Muscle of leg (tissue), 3 donors: ENCODE measurements at regions not wholly inside any gene's neighbourhood (a gene's known extent, or its start where the extent isn't known, plus 50 kb on each side); places are given as distances from the start of the nearest gene placed in this dataset.

ENCODE experiments used
- DNase-seq: peaks from one replicate; pipeline ENCODE4 v3.0.0; 2013
- H3K27ac ChIP-seq: one replicate; pipeline ENCODE4 v1.5.1; 2013; ENCODE audit warnings: mild to moderate bottlenecking, low read length, control low read depth
- H3K27me3 ChIP-seq: one replicate; pipeline ENCODE4 v1.6.1; 2013; ENCODE audit warnings: low read length; ENCODE audit not compliant: control insufficient read depth, insufficient read depth
- H3K36me3 ChIP-seq: one replicate; pipeline ENCODE4 v1.6.1; 2013; ENCODE audit warnings: low read length; ENCODE audit not compliant: control insufficient read depth, insufficient read depth
- H3K4me1 ChIP-seq: one replicate; pipeline ENCODE4 v1.6.1; 2013; ENCODE audit warnings: low read length; ENCODE audit not compliant: control insufficient read depth, insufficient read depth
- H3K4me3 ChIP-seq: one replicate; pipeline ENCODE4 v1.5.1; 2013; ENCODE audit warnings: low read length, control low read depth
- H3K9me3 ChIP-seq: replicated peaks from 2 replicates; pipeline ENCODE4 v1.6.1; 2013; ENCODE audit warnings: low read depth, low read length; ENCODE audit not compliant: control insufficient read depth
- WGBS: methylation state at CpG from one replicate; pipeline ENCODE4 v1.1.5; 2013; ENCODE audit warnings: missing lambda C conversion rate; ENCODE audit not compliant: insufficient coverage; 5-methylcytosine and 5-hydroxymethylcytosine counted together

DNA sequence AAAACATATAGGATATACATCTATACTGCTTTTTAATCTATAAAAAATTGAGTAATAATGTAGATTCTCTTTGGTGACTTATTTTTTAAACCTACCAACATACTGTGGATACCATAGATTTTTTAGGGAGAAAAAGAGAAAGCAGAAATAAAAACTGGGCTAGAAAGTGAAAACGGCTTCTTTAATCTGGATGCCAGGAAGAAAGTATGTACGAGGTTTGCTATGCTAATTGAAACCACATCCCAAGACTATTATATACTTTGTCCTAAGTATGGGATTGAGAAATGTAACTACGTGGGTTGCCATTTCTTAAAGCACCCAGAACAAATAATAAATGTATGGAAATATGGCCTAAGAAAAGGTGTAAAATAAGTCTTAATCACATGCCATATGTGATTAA is 129.0 kb upstream of the NFE2L3 start:
- no peaks in the 10 kb centered on the region for H3K4me1 ChIP-seq

DNA sequence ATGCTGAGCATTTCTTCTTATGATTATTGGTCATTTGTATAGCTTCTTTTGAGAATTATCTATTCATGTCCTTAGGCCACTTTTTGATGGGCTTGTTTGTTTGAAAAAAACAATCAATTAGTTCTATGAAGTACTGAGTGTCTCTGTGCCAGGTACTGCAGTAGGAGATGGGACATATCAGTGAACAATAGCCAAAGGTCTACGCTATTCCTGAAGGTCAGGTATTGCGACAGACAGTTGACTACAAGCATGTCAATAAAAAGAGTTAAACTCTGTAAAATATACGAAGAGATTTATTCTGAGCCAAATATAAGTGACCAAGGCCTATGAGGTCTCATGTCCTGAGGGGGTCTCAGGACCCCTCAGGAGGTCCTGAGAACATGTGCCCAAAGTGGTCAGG is 122.1 kb upstream of the NFE2L3 start:
- Histone ChIP-seq H3K27me3 (no peaks in the 10 kb centered on the region), H3K36me3 (no peaks in the 10 kb centered on the region), H3K9me3 (no peaks in the 10 kb centered on the region), H3K4me1 (no peaks in the 10 kb centered on the region), H3K27ac (no peak overlapping the region), H3K4me3 (no peak overlapping the region)
- DNase-seq: no peak
- WGBS: 100% methylated on average over 1 of the region's 3 CpGs

More for the DNA sequence above, 129.0 kb upstream of the NFE2L3 start:
- Histone ChIP-seq H3K27me3 (no peaks in the 10 kb centered on the region), H3K9me3 (no peaks in the 10 kb centered on the region), H3K4me3 (no peak overlapping the region), H3K36me3 (no peaks in the 10 kb centered on the region), H3K27ac (no peak overlapping the region)
- DNase-seq: peak; percentile 74
- WGBS: no CpG with 5 or more reads among the region's 3 CpGs

DNA sequence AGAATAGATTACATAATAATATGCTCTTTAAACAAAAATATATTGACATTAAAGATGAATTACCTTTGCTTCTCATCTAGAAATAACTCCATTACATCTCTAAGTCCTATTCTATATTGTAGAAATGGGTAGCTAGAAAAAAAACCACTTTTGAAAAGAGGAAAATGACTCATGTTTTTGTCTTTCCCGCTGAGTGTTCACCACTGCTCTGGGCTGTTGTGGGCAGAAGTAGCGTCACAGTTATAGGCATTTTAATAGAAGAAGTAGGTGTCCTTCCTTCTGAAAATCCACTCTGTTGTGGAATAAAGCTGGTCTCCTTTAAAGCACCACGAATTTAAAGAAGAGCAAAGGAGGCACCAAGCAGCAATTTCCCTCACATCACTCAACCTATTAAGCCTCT is 117.6 kb upstream of the NFE2L3 start:
- 70% methylated on average over 2 of the region's 3 CpGs for WGBS

DNA sequence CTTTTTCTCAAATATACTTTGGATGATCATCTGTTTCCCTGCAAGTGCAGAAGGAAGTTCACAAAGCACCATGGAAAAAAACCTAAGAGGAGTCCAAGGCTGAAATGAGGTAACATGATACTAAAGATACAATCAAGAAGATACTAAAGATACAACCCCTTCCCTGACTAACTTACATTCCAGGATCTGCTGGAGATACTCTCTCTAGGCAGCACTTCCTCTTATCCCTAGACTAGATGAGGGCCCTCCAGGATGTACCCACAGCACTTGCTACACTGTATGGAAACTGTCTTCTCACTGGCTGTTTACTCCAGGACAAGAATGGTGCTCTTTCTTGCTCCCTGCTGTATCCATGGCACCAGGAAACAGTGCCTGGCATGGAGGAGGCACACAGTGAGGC is 116.4 kb upstream of the NFE2L3 start:
- Histone ChIP-seq H3K27ac (no peak overlapping the region), H3K36me3 (no peaks in the 10 kb centered on the region), H3K9me3 (no peaks in the 10 kb centered on the region), H3K27me3 (peaks cover 4% of the 10 kb centered on the region), H3K4me3 (no peak overlapping the region), H3K4me1 (no peaks in the 10 kb centered on the region)
- DNase-seq: no peak

More for the DNA sequence above, 117.6 kb upstream of the NFE2L3 start:
- Histone ChIP-seq H3K36me3 (no peaks in the 10 kb centered on the region), H3K9me3 (no peaks in the 10 kb centered on the region), H3K4me3 (no peak overlapping the region), H3K4me1 (no peaks in the 10 kb centered on the region), H3K27me3 (no peaks in the 10 kb centered on the region), H3K27ac (no peak overlapping the region)
- DNase-seq: no peak

DNA sequence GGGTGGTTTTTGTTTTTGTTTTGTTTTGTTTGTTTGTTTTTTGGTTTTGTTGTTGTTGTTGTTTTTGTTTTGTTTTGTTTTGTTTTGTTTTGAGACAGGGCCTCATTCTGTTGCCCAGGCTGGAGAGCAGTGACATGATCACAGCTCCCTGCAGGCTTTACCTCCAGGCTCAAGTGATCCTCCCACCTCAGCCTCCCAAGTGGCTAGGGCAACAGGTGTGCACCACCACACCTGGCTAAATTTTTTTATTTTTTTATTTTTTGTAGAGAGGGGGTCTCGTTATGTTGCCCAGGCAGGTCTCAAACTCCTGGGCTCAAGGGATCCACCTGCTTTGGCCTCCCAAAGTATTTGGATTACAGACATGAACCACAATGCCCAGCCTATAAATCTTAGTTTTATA is 115.9 kb upstream of the NFE2L3 start:
- no peaks in the 10 kb centered on the region for H3K9me3 ChIP-seq
- no peaks in the 10 kb centered on the region for H3K4me1 ChIP-seq
- H3K36me3 ChIP-seq: no peaks in the 10 kb centered on the region
- H3K4me3 ChIP-seq: no peak overlapping the region
- DNase-seq: no peak
- no CpG with 5 or more reads among the region's 1 CpG for WGBS
- no peak overlapping the region for H3K27ac ChIP-seq
- peaks cover 4% of the 10 kb centered on the region for H3K27me3 ChIP-seq

DNA sequence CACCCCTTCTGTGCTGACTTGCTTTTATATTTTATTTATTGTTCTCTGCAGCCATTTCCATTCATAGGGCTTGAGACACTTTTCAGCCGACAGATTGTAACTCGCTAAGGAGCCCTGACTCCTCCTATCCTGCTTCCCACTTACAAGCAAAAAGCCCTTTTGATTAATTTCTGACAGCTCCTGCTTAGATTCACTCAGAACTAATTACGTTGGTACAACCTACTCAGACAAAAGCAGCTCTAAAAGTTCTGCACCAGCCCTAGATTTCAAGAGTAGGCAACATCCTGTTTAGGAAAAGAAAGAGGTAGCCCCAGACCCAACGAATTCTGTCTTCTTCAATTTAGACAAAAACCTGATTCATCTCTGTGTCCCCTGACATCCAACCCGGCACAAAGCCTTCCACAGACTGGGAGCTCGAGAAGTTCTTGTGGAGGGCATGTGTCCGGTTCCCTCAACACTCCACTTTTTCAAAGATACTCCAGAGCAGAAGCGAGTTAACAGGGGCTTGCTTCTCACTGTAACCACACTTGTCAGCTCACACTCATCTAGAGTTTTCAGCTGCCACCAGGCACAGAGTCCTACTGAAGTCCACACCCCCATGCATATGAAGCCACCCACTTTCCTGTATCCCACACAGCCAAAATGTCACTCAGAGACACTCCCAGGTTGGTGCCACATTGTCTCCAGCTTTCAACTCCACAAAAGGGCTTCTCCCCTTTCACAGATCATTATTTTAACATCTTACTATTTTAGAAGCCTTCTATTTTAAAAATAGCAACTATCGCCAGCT is 113.6 kb upstream of the NFE2L3 start:
- whole genome bisulfite sequencing: 54% methylated on average over 5 of the region's 9 CpGs
- Histone ChIP-seq H3K36me3 (no peaks in the 10 kb centered on the region), H3K9me3 (no peaks in the 10 kb centered on the region), H3K4me1 (no peaks in the 10 kb centered on the region), H3K4me3 (no peak overlapping the region), H3K27ac (no peak overlapping the region), H3K27me3 (peaks cover 4% of the 10 kb centered on the region)
- no peak for DNase-seq

DNA sequence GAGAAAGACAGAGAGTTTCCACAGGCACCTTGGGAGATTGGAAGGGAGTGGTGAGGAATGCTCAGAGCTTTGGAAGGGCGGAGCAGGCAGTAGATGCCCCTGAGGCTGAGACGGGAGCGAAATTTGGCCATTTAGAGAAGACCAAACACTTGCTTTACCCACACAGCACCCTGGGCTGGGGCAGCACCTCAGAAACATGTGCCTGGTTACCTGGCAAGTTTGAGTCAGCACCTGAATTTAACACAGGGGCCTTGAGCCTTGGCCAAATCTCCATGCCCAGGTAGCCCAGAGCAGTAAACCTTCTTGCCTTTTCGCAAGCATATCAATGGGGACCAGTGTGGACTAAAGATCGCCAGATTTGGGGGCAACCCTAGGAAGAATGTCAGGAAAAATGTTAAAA is 111.9 kb upstream of the NFE2L3 start:
- DNase-seq: no peak
- 87% methylated on average over 2 of the region's 5 CpGs for WGBS
- Histone ChIP-seq H3K9me3 (no peaks in the 10 kb centered on the region), H3K27ac (no peak overlapping the region), H3K4me1 (no peaks in the 10 kb centered on the region), H3K4me3 (no peak overlapping the region), H3K27me3 (peaks cover 4% of the 10 kb centered on the region), H3K36me3 (no peaks in the 10 kb centered on the region)

DNA sequence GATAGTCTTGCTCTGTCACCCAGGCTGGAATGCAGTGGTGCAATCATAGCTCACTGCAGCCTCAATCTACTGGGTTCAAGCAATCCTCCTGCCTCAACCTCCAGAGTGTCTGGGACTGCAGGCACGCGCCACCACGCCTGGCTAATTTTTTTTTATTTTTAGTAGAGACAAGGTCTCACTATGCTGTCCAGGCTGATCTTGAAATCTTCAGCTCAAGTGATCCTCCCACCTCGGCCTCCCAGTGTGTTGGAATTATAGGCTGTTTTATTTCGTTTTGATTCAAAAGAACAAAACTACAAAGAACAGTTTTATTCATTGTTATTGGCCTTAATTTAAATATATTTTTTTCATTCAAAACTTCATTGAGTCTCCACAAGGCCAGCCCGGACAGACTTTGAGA is 109.8 kb upstream of the NFE2L3 start:
- Histone ChIP-seq H3K36me3 (no peaks in the 10 kb centered on the region), H3K4me1 (no peaks in the 10 kb centered on the region), H3K27me3 (peaks cover 4% of the 10 kb centered on the region), H3K27ac (no peak overlapping the region), H3K4me3 (no peak overlapping the region), H3K9me3 (no peaks in the 10 kb centered on the region)
- no CpG with 5 or more reads among the region's 6 CpGs for WGBS
- DNase-seq: no peak

DNA sequence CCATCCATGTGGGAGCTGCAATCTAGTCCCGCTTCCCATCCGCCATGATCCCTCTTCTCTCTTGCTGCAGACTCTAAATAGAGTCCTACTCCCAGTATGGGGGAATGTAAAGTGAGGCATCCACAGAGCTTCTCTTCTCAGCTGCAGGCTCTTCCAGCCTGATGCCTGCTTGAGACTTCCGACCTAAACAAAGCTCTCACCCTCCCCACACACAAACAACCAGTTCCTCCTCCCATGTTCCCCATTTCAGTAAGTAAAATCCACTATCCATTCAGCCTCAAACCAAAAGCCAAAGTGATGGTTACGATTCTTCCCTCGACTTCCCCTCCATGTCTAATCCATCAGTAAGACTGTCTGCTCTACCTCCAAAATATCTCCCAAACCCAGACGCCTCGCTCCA is 108.2 kb upstream of the NFE2L3 start:
- Histone ChIP-seq H3K4me3 (no peak overlapping the region), H3K27ac (no peak overlapping the region)

DNA sequence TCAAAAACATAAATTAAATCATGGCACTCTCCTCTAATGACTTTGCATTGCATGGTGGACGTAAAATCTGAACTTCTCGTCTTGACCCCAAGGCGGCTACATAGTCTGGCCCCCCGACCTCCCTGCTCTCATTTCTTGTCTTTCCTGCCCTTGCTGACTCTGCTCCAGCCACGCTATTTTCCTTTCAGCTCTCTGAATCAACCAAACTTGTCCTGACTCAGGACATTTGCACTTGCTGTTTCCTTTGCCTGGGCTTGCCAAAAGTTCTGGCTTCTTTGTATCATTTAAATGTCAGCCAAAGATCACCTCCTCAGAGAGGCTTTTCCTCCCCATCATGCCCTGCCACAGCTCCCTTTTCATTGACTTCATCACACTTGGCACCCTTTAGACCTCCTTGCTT is 107.7 kb upstream of the NFE2L3 start:
- DNase-seq: no peak
- no peak overlapping the region for H3K27ac ChIP-seq
- peaks cover 4% of the 10 kb centered on the region for H3K27me3 ChIP-seq
- H3K4me3 ChIP-seq: no peak overlapping the region
- H3K9me3 ChIP-seq: no peaks in the 10 kb centered on the region
- H3K36me3 ChIP-seq: no peaks in the 10 kb centered on the region
- H3K4me1 ChIP-seq: no peaks in the 10 kb centered on the region
- WGBS: 82% methylated on average over 5 of the region's 5 CpGs

More for the DNA sequence above, 108.2 kb upstream of the NFE2L3 start:
- Histone ChIP-seq H3K4me1 (no peaks in the 10 kb centered on the region), H3K36me3 (no peaks in the 10 kb centered on the region), H3K9me3 (no peaks in the 10 kb centered on the region), H3K27me3 (peaks cover 4% of the 10 kb centered on the region)
- no peak for DNase-seq
- 85% methylated on average over 5 of the region's 7 CpGs for WGBS

DNA sequence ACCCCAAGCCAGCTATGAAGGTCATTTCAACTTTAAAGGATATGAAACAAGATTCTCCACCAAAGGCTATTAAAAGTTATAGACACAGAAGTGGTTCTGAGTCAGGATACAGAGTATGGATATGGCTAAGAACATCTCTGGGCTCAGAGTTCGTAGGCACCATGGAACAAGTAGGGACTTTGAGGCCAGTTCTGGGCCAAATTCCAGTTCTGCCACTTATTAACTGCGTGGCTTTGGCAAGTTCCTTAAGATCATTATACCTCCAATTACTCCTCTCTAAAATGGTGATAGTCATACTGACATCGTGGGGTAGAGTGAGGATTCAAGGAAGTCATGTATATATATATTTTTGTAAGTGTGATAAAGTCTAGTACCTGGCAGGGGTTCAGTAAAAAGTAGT is 105.8 kb upstream of the NFE2L3 start:
- no peak overlapping the region for H3K27ac ChIP-seq
- no peaks in the 10 kb centered on the region for H3K36me3 ChIP-seq
- H3K4me3 ChIP-seq: no peak overlapping the region
- DNase-seq: no peak
- H3K4me1 ChIP-seq: no peaks in the 10 kb centered on the region
- no peaks in the 10 kb centered on the region for H3K9me3 ChIP-seq
- WGBS: 86% methylated on average over 1 of the region's 3 CpGs
- no peaks in the 10 kb centered on the region for H3K27me3 ChIP-seq
